ENCODE measurements at regions not wholly inside any gene's neighbourhood (a gene's known extent, or its start where the extent isn't known, plus 50 kb on each side); places are given as distances from the start of the nearest gene placed in this dataset.
"Not testable (repeated sequence)": the region's sequence is repeated elsewhere in the genome, so short reads cannot be mapped to it uniquely, and the experiment has no call there.

DNA sequence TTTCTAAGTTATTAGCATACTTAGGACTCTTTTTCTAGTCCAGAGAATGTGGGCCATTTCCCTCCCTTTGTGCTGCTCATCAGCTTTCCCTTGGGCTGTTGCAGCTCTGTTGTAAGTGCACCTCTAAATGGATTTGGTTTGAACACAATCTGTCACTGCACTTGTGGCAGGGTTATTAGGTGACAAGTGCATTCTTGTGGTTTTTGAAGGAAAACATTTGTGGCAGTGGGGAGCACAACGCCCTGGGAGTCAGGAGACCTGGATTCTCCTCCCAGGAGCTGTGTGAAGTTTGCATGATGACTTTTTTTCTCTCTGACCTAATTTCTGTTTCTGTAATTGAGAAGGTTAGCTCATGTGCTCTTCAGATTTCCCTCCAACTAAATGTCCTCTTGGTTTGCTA is 630.9 kb upstream of the FAM98A start:
- TF ChIP-seq, protein P1, sequence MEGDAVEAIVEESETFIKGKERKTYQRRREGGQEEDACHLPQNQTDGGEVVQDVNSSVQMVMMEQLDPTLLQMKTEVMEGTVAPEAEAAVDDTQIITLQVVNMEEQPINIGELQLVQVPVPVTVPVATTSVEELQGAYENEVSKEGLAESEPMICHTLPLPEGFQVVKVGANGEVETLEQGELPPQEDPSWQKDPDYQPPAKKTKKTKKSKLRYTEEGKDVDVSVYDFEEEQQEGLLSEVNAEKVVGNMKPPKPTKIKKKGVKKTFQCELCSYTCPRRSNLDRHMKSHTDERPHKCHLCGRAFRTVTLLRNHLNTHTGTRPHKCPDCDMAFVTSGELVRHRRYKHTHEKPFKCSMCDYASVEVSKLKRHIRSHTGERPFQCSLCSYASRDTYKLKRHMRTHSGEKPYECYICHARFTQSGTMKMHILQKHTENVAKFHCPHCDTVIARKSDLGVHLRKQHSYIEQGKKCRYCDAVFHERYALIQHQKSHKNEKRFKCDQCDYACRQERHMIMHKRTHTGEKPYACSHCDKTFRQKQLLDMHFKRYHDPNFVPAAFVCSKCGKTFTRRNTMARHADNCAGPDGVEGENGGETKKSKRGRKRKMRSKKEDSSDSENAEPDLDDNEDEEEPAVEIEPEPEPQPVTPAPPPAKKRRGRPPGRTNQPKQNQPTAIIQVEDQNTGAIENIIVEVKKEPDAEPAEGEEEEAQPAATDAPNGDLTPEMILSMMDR (IDR thresholded peaks at IDR 0.05), result no peak
- DNase-seq (ENCODE audit: low spot score) (no peak), ATAC-seq (ENCODE audit: low FRiP score) (no peak)

DNA sequence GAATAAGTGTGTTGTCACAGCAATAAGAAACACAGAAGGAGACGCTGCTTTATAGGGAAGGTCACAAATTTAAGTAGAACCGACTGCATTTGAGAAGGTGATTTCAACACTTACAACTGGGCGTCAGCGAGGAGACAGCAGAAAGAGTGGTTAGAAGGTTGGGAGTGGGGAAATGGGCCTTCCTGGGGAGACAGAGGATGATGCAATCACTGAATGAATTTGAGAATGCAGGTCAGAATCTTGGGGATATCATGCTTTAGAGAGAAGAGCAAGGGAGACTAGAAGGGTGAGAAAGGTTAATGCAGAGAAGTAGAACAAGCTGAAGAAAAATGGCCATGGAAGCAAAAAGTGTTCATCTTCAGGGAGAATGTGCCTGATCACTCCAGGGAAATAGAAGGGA is 616.1 kb upstream of the FAM98A start:
- TF ChIP-seq, protein P1 (IDR thresholded peaks at IDR 0.05), result no peak
- DNase-seq (ENCODE audit: low spot score) (no peak), ATAC-seq (ENCODE audit: low FRiP score) (no peak)

DNA sequence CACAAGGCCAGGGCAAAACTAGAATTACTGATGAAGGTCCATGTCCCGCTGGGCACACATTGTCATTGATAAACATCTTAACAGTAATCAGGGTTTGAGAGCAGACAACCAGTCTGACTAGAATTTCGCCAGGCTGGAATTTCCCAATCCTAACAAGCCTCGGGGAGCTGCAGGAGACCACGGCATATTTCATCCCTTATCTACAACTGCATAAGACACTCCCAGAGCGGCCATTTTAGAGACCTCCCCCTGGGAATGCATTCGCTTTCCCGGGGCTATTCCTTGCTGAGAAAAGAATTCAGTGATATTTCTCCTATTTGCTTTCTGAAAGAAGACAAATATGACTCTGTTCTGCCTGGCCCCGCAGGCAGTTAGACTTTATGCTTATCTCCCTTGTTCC is 611.3 kb upstream of the FAM98A start:
- not testable (repeated sequence) for ATAC-seq (ENCODE audit: low FRiP score); DNase-seq (ENCODE audit: low spot score)

DNA sequence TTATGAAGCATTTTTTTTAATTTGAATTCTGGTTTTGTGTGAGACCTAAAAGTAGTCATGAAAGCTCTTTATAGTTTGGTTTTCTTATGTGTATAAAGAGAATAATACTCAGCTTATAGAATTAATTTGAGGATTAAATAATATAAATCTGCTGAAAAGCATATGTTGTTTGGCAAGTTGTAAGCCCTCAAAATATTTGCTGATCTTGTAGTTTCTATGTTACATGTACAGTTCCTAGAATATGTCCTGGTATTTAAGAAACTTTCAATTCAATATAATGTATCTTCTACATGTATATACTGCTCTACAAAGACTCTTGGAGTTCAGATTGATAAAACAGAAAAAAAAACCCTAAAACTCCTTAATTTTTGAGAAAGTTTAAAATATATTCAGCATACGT is 605.5 kb upstream of the FAM98A start:
- DNase-seq (ENCODE audit: low spot score), result no peak
- no peak for ATAC-seq (ENCODE audit: low FRiP score)
- TF ChIP-seq, protein P1 (IDR thresholded peaks at IDR 0.05), result no peak

DNA sequence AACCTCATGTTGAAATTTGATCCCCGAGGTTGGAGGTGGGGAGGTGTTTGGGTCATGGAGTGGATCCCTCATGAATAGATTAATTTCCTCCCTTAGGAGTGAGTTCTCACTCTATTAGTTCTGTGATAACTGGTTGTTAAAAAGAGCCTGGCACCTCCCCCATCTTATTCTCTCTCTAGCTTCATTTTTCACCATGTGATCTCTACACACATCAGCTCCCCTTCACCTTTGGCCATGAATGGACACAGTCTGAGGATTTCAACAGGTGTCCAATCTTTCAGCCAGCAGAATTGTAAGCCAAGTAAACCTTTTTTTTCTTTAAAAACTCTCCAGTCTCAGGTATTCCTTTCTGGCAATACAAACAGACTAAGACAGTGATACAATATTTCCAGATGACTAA is 602.0 kb upstream of the FAM98A start:
- DNase-seq (ENCODE audit: low spot score), result no peak
- TF ChIP-seq, protein P1 (IDR thresholded peaks at IDR 0.05), result no peak
- no peak for ATAC-seq (ENCODE audit: low FRiP score)

DNA sequence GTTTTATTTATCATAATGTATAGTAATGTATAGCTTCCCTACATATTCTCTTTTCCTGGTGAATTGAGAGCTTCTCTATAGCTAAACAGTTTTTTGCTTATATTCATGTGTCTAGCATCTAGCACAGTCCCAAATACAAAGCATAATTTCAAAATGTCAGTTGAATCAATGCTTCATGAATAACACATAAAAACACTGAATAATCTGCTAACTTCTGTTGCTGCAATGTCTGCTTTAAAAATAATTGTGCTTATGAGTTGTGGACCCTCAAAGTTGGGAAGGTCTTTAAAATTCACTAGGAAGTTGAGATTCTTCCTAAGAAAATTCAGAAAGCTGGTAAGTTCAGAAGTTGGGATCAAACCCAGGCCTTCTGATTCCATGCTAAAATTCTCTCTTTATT is 600.9 kb upstream of the FAM98A start:
- TF ChIP-seq, protein P1 (IDR thresholded peaks at IDR 0.05), result no peak
- no peak for ATAC-seq (ENCODE audit: low FRiP score)
- no peak for DNase-seq (ENCODE audit: low spot score)

DNA sequence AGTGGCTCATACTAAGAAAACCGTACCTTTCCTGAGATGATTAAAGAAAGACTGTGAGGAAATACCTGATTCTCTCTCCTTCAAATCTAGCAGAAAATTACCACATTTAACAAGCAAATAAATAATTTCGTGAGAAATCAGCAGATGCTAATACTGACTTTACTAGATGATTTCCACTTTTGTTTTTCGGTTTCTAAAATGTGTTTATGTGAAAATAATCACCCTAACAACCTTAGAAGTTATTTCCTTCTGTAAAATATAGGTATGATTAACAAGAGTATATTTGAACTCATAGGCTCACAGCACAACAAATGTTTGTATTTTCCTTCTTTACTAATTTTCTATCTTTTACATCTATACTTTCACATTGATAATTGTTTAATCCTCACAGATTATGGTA is 594.1 kb upstream of the FAM98A start:
- DNase-seq (ENCODE audit: low spot score), result no peak
- no peak for ATAC-seq (ENCODE audit: low FRiP score)
- TF ChIP-seq, protein P1 (IDR thresholded peaks at IDR 0.05), result no peak

Data from omental fat pad (tissue), 3 donors.